Heart left ventricle (tissue), 13 donors: ENCODE measurements at regions not wholly inside any gene's neighbourhood (a gene's known extent, or its start where the extent isn't known, plus 50 kb on each side); places are given as distances from the start of the nearest gene placed in this dataset.

Experiments
- CTCF ChIP-seq, 12 donors: fragments of 200-600 bp; sonication (generic) in 4 of 12; IDR thresholded peaks; one replicate each; pipeline versions ENCODE4 v1.5.0 to v1.8.0; 2018 to 2022; ENCODE audit warnings: antibody characterized with exemption in 12 of 12, mild to moderate bottlenecking in 5 of 12
- POLR2A ChIP-seq, 2 donors: fragments of 450-650 bp; IDR thresholded peaks; one replicate each; pipeline ENCODE4 v1.6.1; 2017; ENCODE audit warnings: antibody characterized with exemption in 2 of 2, mild to moderate bottlenecking in 2 of 2, moderate library complexity in 2 of 2
- donor health status: ischemic (EF 13 %, LVEDD 7.1; RV severe dilation, severe dysfunction).
- donor health status: DM: no; HTN: yes; CAD: no.
- donor health status: DM: no; HTN: no; CAD: no.
- donor health status: ischemic (EF 25% LVEDD 6.9; RV normal size, moderate dysfunction).
- donor health status: ischemic (EF 25% LVEDD 5.7; RV mildly dilated, moderate dysfunction).
- donor health status: ischemic (EF 35%, LVEDD 5.7; RV mildly dilated, moderate dysfunction).
- donor health status: nonischemic (EF 11% LVEDD 7.7; RV severe dilation, severe dysfunction).
- donor health status: DM: yes; HTN: yes; CAD: no.
- donor health status: PGD.
- donor health status: ischemic (EF 29% LVEDD 5.4; RV normal size, mild dysfunction).
- donor health status: nonischemic (EF 23%, LVEDD 6.1; RV moderate dilation, normal function).

GRCh38 chr22:35475545-35475944 is 65.1 kb upstream of the RASD2 start:
- TF ChIP-seq CTCF (IDR thresholded peaks at IDR 0.05) (no peak), POLR2A (IDR thresholded peaks at IDR 0.05) (no peak)
